ENCODE measurements at regions not wholly inside any gene's neighbourhood (a gene's known extent, or its start where the extent isn't known, plus 50 kb on each side); places are given as distances from the start of the nearest gene placed in this dataset.
"Not testable (repeated sequence)": the region's sequence is repeated elsewhere in the genome, so short reads cannot be mapped to it uniquely, and the experiment has no call there.

DNA sequence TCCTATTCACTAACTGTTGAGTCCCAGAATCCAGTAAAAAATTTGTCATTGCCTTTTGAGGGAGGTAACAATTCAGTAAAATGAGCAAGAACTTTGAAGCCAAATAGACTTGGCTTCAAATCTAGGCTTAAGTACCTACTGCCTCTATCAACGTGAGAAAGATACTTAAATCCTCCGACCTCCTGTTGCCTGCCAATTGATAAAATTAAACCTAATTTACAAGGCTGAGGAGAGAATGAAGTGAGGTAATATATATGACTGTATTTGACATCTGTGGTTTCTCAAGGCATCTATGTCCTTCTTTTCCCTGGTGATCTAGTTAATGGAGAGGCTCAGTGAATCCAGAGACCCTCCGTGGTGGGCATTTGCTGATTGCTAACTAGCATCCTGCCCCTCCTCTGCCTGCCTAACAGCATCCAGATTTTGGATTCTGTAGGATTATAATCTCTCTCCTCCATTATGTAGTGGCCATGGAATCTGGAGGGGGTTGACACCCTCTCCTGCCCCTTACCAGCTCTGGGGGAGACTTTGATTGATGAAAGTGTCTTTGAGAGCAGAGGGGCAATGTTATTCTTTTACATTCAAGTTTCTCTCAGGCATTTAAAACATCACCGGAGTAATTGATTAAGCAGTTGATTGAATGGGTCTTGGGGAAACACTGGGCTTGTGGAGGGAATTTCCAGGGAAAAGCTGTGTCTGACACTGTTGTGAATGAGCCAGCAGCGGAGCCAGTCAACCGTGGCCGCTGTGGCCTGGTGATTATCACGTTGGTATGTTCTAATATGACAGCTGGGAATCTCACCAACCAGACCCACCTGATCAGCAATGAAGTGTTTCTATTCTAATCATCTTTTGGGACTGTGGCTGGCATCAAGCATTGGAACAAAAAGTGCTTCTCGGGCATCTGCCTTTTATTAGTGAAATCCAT is 140.7 kb upstream of the FAM78B start (continued):
- TF ChIP-seq SIN3A (IDR thresholded peaks at IDR 0.05; ENCODE audit: low read depth) = no peak
- TF ChIP-seq, protein P1, sequence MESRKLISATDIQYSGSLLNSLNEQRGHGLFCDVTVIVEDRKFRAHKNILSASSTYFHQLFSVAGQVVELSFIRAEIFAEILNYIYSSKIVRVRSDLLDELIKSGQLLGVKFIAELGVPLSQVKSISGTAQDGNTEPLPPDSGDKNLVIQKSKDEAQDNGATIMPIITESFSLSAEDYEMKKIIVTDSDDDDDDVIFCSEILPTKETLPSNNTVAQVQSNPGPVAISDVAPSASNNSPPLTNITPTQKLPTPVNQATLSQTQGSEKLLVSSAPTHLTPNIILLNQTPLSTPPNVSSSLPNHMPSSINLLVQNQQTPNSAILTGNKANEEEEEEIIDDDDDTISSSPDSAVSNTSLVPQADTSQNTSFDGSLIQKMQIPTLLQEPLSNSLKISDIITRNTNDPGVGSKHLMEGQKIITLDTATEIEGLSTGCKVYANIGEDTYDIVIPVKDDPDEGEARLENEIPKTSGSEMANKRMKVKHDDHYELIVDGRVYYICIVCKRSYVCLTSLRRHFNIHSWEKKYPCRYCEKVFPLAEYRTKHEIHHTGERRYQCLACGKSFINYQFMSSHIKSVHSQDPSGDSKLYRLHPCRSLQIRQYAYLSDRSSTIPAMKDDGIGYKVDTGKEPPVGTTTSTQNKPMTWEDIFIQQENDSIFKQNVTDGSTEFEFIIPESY (IDR thresholded peaks at IDR 0.05; ENCODE audit: extremely low read depth, insufficient replicate concordance, low read length) = no peak

DNA sequence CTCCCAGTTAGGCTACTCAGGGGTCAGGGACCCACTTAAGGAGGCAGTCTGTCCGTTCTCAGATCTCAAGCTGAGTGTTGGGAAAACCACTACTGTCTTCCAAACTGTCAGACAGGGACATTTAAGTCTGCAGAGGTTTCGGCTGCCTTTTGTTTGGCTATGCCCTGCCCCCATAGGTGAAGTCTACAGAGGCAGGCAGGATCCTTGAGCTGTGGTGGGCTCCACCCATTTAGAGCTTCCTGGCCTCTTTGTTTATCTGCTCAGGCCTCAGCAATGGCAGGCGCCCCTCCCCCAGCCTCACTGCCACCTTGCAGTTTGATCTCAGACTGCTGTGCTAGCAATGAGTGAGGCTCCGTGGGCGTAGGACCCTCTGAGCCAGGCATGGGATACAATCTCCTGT is 149.5 kb upstream of the FAM78B start:
- H4K20me1 ChIP-seq (ENCODE audit: insufficient read depth); H3K9me3 ChIP-seq (ENCODE audit: control insufficient read depth in 1 of 2, insufficient read depth in 1 of 2, low read depth in 1 of 2, low read length in 2 of 2); H3K79me2 ChIP-seq (ENCODE audit: insufficient read depth, low read length); H3K4me3 ChIP-seq (replicated peaks in 1 of 2; ENCODE audit: low read depth in 1 of 2, low read length in 2 of 2); H3K27ac ChIP-seq (ENCODE audit: low read depth, low read length); CTCF ChIA-PET; H3K4me2 ChIP-seq (ENCODE audit: low read length); H3K4me1 ChIP-seq (ENCODE audit: control insufficient read depth in 1 of 2, insufficient read depth in 2 of 2, low read length in 2 of 2); H3K27me3 ChIP-seq (ENCODE audit: insufficient read depth, low read length); RAD21 ChIA-PET (ENCODE audit: low non-redundant PET in 1 of 2, low total read pairs in 2 of 2, uncharacterized antibody in 2 of 2, unreplicated experiment in 2 of 2); H2AFZ ChIP-seq (ENCODE audit: low read depth, low read length, poor library complexity, severe bottlenecking); ATAC-seq; H3K36me3 ChIP-seq (ENCODE audit: control insufficient read depth in 1 of 2, insufficient read depth in 2 of 2, low read length in 2 of 2); H3K9me2 ChIP-seq (ENCODE audit: insufficient read depth); H3K9ac ChIP-seq (ENCODE audit: low read length); DNase-seq (ENCODE audit: low read depth, low spot score); BruUV-seq (replicated peaks); POLR2A ChIA-PET; intact Hi-C loops (cut with micrococcal nuclease): not testable (repeated sequence)

DNA sequence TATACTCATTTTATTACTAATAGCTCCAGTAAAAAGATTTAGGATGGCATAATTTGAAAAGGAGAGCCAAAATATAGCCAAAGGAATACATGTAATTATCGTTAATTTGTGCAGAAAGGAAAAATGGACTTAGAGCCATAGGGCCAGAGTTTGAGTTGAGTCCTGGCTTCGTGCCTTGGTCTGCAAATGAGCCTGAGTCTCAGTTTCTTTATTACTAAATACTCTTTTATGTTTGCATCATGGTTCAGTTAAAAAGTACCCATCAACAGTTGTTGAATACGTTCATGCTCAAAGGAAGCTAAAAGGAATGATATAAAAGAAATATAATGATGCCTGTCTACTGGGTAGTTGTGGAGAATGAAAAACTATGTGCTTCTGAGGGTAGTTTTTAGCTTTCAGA is 155.7 kb upstream of the FAM78B start:
- CTCF ChIA-PET = no interaction called here
- Histone ChIP-seq H3K9me3 (ENCODE audit: control insufficient read depth in 1 of 2, insufficient read depth in 1 of 2, low read depth in 1 of 2, low read length in 2 of 2) (no peaks in the 10 kb centered on the region), H3K4me2 (ENCODE audit: low read length) (no peak overlapping the region)

More for the DNA sequence above, 155.7 kb upstream of the FAM78B start:
- POLR2A ChIA-PET = no interaction called here
- ATAC-seq = no peak
- intact Hi-C loops (cut with micrococcal nuclease) = no loop called here
- RAD21 ChIA-PET (ENCODE audit: low non-redundant PET in 1 of 2, low total read pairs in 2 of 2, uncharacterized antibody in 2 of 2, unreplicated experiment in 2 of 2) = no interaction called here
- DNase-seq (ENCODE audit: low read depth, low spot score) = no peak
- H3K4me3 ChIP-seq (replicated peaks in 1 of 2; ENCODE audit: low read depth in 1 of 2, low read length in 2 of 2) = no peak overlapping the region
- no peaks in the 10 kb centered on the region for H3K36me3 ChIP-seq (ENCODE audit: control insufficient read depth in 1 of 2, insufficient read depth in 2 of 2, low read length in 2 of 2)
- H4K20me1 ChIP-seq (ENCODE audit: insufficient read depth) = no peaks in the 10 kb centered on the region
- no TSS peak for BruUV-seq (replicated peaks)
- no peaks in the 10 kb centered on the region for H3K9me2 ChIP-seq (ENCODE audit: insufficient read depth)
- no peak overlapping the region for H2AFZ ChIP-seq (ENCODE audit: low read depth, low read length, poor library complexity, severe bottlenecking)
- no peak for TF ChIP-seq JUND (IDR thresholded peaks at IDR 0.05)
- TF ChIP-seq, protein P2, sequence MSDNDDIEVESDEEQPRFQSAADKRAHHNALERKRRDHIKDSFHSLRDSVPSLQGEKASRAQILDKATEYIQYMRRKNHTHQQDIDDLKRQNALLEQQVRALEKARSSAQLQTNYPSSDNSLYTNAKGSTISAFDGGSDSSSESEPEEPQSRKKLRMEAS (IDR thresholded peaks at IDR 0.05) = no peak
- TF ChIP-seq, protein P1 (IDR thresholded peaks at IDR 0.05; ENCODE audit: extremely low read depth, insufficient replicate concordance, low read length) = no peak
- H3K79me2 ChIP-seq (ENCODE audit: insufficient read depth, low read length) = no peaks in the 10 kb centered on the region
- H3K4me1 ChIP-seq (ENCODE audit: control insufficient read depth in 1 of 2, insufficient read depth in 2 of 2, low read length in 2 of 2) = no peaks in the 10 kb centered on the region
- no peak overlapping the region for H3K27ac ChIP-seq (ENCODE audit: low read depth, low read length)
- H3K9ac ChIP-seq (ENCODE audit: low read length) = no peak overlapping the region
- peaks cover 42% of the 10 kb centered on the region for H3K27me3 ChIP-seq (ENCODE audit: insufficient read depth, low read length)
